Hepatocyte (in vitro differentiated cells): ENCODE measurements at regions not wholly inside any gene's neighbourhood (a gene's known extent, or its start where the extent isn't known, plus 50 kb on each side); places are given as distances from the start of the nearest gene placed in this dataset.

Experiments used
- DNase-seq: peaks from one replicate; pipeline ENCODE4 v3.0.0-alpha.2; 2016; ENCODE audit warnings: low spot score
- H2AFZ ChIP-seq: fragments of 200-600 bp; sonication (generic); 2 replicates; pipeline ENCODE4 v1.6.0; 2016; ENCODE audit warnings: antibody characterized with exemption, mild to moderate bottlenecking
- H3K27ac ChIP-seq: fragments of 200-600 bp; sonication (generic); 2 replicates; pipeline ENCODE4 v1.5.1; 2016; ENCODE audit warnings: mild to moderate bottlenecking
- H3K27me3 ChIP-seq: fragments of 200-600 bp; sonication (generic); 2 replicates; pipeline ENCODE4 v1.6.1; 2016
- H3K36me3 ChIP-seq: fragments of 200-600 bp; sonication (generic); replicated peaks from 2 replicates; pipeline ENCODE4 v1.5.1; 2016; ENCODE audit warnings: low read depth; ENCODE audit not compliant: insufficient read depth
- H3K4me1 ChIP-seq: fragments of 200-600 bp; sonication (generic); 2 replicates; pipeline ENCODE4 v1.5.1; 2016; ENCODE audit warnings: mild to moderate bottlenecking, moderate library complexity; ENCODE audit not compliant: insufficient read depth
- H3K4me2 ChIP-seq: fragments of 200-600 bp; sonication (generic); 2 replicates; pipeline ENCODE4 v1.6.0; 2016
- H3K4me3 ChIP-seq: fragments of 200-600 bp; sonication (generic); 2 replicates; pipeline ENCODE4 v1.5.1; 2016; ENCODE audit warnings: mild to moderate bottlenecking
- H3K79me2 ChIP-seq: fragments of 200-600 bp; sonication (generic); 2 replicates; pipeline ENCODE4 v1.6.0; 2017; ENCODE audit warnings: mild to moderate bottlenecking
- H3K9me2 ChIP-seq: fragments of 200-600 bp; sonication (generic); replicated peaks from 2 replicates; pipeline ENCODE4 v1.6.0; 2017; ENCODE audit warnings: mild to moderate bottlenecking; ENCODE audit not compliant: insufficient read depth
- H3K9me3 ChIP-seq: fragments of 200-600 bp; sonication (generic); 2 replicates; pipeline ENCODE4 v1.5.1; 2016; ENCODE audit warnings: low read depth, mild to moderate bottlenecking
- H4K20me1 ChIP-seq: fragments of 200-600 bp; sonication (generic); 2 replicates; pipeline ENCODE4 v1.6.0; 2016; ENCODE audit warnings: mild to moderate bottlenecking; ENCODE audit not compliant: insufficient read depth, poor library complexity, severe bottlenecking
- CTCF ChIP-seq: fragments of 200-600 bp; sonication (generic); IDR thresholded peaks from 2 replicates; pipeline ENCODE4 v1.5.1; 2016; ENCODE audit warnings: antibody characterized with exemption, mild to moderate bottlenecking; ENCODE audit not compliant: poor library complexity
- EZH2 ChIP-seq: fragments of 200-600 bp; sonication (generic); IDR thresholded peaks from 2 replicates; pipeline ENCODE4 v1.6.1; 2016; ENCODE audit warnings: antibody characterized with exemption, mild to moderate bottlenecking, borderline replicate concordance
- EZH2phosphoT487 ChIP-seq: fragments of 200-600 bp; sonication (generic); IDR thresholded peaks from one replicate; pipeline ENCODE4 v1.6.1; 2018; ENCODE audit warnings: antibody characterized with exemption, mild to moderate bottlenecking, low read depth, moderate library complexity; ENCODE audit not compliant: unreplicated experiment, severe bottlenecking
- WGBS: methylation state at CpG from one replicate; pipeline ENCODE4 v1.1.6; 2016; ENCODE audit warnings: low lambda C conversion rate; ENCODE audit errors: missing lambda C conversion rate; 5-methylcytosine and 5-hydroxymethylcytosine counted together

- H3K79me2 ChIP-seq, result no peaks in the 10 kb centered on the region
- 80% methylated on average over 4 of the region's 4 CpGs for WGBS
- H4K20me1 ChIP-seq, result no peaks in the 10 kb centered on the region
These were observed 886.9 kb downstream of the FAM133A start for GRCh38 chrX:94560930-94561329.

GRCh38 chrX:94576367-94577004 lies 902.5 kb downstream of the FAM133A start:
- Histone ChIP-seq H3K4me1 (no peaks in the 10 kb centered on the region), H3K27ac (no peak overlapping the region), H3K36me3 (no peaks in the 10 kb centered on the region), H3K27me3 (no peaks in the 10 kb centered on the region), H3K4me2 (no peak overlapping the region), H4K20me1 (no peaks in the 10 kb centered on the region), H3K4me3 (no peak overlapping the region), H3K79me2 (no peaks in the 10 kb centered on the region), H3K9me3 (no peaks in the 10 kb centered on the region), H2AFZ (no peak overlapping the region), H3K9me2 (no peaks in the 10 kb centered on the region)
- DNase-seq, result no peak
- TF ChIP-seq CTCF (peak; percentile 15), EZH2phosphoT487 (no peak)
- WGBS, result 80% methylated on average over 2 of the region's 2 CpGs

More at GRCh38 chrX:94560930-94561329, 886.9 kb downstream of the FAM133A start:
- Histone ChIP-seq H3K27me3 (no peaks in the 10 kb centered on the region), H3K27ac (no peak overlapping the region), H3K4me1 (no peaks in the 10 kb centered on the region), H3K9me3 (no peaks in the 10 kb centered on the region), H2AFZ (no peak overlapping the region), H3K4me3 (no peak overlapping the region), H3K36me3 (no peaks in the 10 kb centered on the region), H3K9me2 (no peaks in the 10 kb centered on the region), H3K4me2 (no peak overlapping the region)
- no peak for TF ChIP-seq EZH2phosphoT487
- TF ChIP-seq EZH2, result no peak
- TF ChIP-seq CTCF, result no peak
- no peak for DNase-seq

GRCh38 chrX:94600077-94600476 lies 926.1 kb downstream of the FAM133A start:
- Histone ChIP-seq H3K9me3 (no peaks in the 10 kb centered on the region), H3K27ac (no peak overlapping the region), H2AFZ (no peak overlapping the region), H3K4me2 (no peak overlapping the region), H3K9me2 (no peaks in the 10 kb centered on the region), H3K4me1 (no peaks in the 10 kb centered on the region), H3K27me3 (no peaks in the 10 kb centered on the region), H3K79me2 (no peaks in the 10 kb centered on the region), H3K4me3 (no peak overlapping the region), H3K36me3 (no peaks in the 10 kb centered on the region), H4K20me1 (no peaks in the 10 kb centered on the region)
- no peak for DNase-seq
- WGBS, result 90% methylated on average over 6 of the region's 6 CpGs
- no peak for TF ChIP-seq CTCF
- TF ChIP-seq EZH2phosphoT487, result no peak
- TF ChIP-seq EZH2, result no peak

GRCh38 chrX:94612140-94612539 lies 938.1 kb downstream of the FAM133A start:
- H3K4me3 ChIP-seq, result no peak overlapping the region
- H3K27ac ChIP-seq, result no peak overlapping the region
- no peaks in the 10 kb centered on the region for H3K9me2 ChIP-seq
- 94% methylated on average over 2 of the region's 2 CpGs for WGBS
- no peaks in the 10 kb centered on the region for H4K20me1 ChIP-seq
- no peak overlapping the region for H2AFZ ChIP-seq
- H3K9me3 ChIP-seq, result no peaks in the 10 kb centered on the region
- no peaks in the 10 kb centered on the region for H3K79me2 ChIP-seq
- DNase-seq, result no peak
- H3K27me3 ChIP-seq, result no peaks in the 10 kb centered on the region
- no peaks in the 10 kb centered on the region for H3K4me1 ChIP-seq
- H3K4me2 ChIP-seq, result no peak overlapping the region
- TF ChIP-seq CTCF (no peak), EZH2phosphoT487 (no peak), EZH2 (no peak)
- H3K36me3 ChIP-seq, result no peaks in the 10 kb centered on the region
